ENCODE measurements at regions not wholly inside any gene's neighbourhood (a gene's known extent, or its start where the extent isn't known, plus 50 kb on each side); places are given as distances from the start of the nearest gene placed in this dataset.

DNA sequence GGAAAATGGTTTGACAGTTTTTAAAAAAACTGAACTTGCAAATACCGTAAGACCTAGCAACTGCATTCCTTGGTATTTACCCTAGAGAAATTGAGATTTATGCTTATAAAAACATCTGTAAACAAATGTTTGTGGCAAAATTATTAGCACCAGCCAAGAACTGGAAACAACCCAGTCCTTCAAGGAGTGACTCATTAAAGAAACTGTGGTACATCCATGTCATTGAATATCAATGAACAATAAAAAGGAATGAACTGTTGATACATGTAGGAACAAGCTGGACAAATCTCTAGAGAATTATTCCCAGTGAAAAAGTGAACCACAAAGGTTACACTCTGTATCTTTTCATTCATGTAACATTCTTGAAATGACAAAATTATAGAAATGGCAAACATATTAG lies 240.2 kb upstream of the ADAMTS3 start:
- Histone ChIP-seq H3K4me3 (replicated peaks; ENCODE audit: insufficient read depth, low read length) (no peak overlapping the region), H3K27me3 (ENCODE audit: insufficient read depth, poor library complexity, severe bottlenecking) (peaks cover 3% of the 10 kb centered on the region), H3K27ac (replicated peaks) (no peak overlapping the region)
- DNase-seq (ENCODE audit: low read depth in 1 of 2, low spot score in 1 of 2), result no peak
- TF ChIP-seq SPI1 (IDR thresholded peaks at IDR 0.05; ENCODE audit: borderline replicate concordance, low read depth), result no peak
- TF ChIP-seq, protein P1, sequence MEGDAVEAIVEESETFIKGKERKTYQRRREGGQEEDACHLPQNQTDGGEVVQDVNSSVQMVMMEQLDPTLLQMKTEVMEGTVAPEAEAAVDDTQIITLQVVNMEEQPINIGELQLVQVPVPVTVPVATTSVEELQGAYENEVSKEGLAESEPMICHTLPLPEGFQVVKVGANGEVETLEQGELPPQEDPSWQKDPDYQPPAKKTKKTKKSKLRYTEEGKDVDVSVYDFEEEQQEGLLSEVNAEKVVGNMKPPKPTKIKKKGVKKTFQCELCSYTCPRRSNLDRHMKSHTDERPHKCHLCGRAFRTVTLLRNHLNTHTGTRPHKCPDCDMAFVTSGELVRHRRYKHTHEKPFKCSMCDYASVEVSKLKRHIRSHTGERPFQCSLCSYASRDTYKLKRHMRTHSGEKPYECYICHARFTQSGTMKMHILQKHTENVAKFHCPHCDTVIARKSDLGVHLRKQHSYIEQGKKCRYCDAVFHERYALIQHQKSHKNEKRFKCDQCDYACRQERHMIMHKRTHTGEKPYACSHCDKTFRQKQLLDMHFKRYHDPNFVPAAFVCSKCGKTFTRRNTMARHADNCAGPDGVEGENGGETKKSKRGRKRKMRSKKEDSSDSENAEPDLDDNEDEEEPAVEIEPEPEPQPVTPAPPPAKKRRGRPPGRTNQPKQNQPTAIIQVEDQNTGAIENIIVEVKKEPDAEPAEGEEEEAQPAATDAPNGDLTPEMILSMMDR (IDR thresholded peaks at IDR 0.05; ENCODE audit: insufficient read depth, low read length), result no peak
- TF ChIP-seq, protein P2, sequence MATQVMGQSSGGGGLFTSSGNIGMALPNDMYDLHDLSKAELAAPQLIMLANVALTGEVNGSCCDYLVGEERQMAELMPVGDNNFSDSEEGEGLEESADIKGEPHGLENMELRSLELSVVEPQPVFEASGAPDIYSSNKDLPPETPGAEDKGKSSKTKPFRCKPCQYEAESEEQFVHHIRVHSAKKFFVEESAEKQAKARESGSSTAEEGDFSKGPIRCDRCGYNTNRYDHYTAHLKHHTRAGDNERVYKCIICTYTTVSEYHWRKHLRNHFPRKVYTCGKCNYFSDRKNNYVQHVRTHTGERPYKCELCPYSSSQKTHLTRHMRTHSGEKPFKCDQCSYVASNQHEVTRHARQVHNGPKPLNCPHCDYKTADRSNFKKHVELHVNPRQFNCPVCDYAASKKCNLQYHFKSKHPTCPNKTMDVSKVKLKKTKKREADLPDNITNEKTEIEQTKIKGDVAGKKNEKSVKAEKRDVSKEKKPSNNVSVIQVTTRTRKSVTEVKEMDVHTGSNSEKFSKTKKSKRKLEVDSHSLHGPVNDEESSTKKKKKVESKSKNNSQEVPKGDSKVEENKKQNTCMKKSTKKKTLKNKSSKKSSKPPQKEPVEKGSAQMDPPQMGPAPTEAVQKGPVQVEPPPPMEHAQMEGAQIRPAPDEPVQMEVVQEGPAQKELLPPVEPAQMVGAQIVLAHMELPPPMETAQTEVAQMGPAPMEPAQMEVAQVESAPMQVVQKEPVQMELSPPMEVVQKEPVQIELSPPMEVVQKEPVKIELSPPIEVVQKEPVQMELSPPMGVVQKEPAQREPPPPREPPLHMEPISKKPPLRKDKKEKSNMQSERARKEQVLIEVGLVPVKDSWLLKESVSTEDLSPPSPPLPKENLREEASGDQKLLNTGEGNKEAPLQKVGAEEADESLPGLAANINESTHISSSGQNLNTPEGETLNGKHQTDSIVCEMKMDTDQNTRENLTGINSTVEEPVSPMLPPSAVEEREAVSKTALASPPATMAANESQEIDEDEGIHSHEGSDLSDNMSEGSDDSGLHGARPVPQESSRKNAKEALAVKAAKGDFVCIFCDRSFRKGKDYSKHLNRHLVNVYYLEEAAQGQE (IDR thresholded peaks at IDR 0.05; ENCODE audit: insufficient replicate concordance, low read depth), result no peak
- no peak for TF ChIP-seq POLR2AphosphoS5 (IDR thresholded peaks at IDR 0.05; ENCODE audit: low read depth)
- TF ChIP-seq GABPA (IDR thresholded peaks at IDR 0.05; ENCODE audit: low read depth), result no peak

GRCh38 chr4:72805284-72805683 lies 236.3 kb upstream of the ADAMTS3 start:
- no peaks in the 10 kb centered on the region for H3K27me3 ChIP-seq (ENCODE audit: insufficient read depth, poor library complexity, severe bottlenecking)
- no peak overlapping the region for H3K27ac ChIP-seq (replicated peaks)
- no peak for TF ChIP-seq GABPA (IDR thresholded peaks at IDR 0.05; ENCODE audit: low read depth)
- TF ChIP-seq, protein P1 (IDR thresholded peaks at IDR 0.05; ENCODE audit: insufficient read depth, low read length), result no peak
- TF ChIP-seq SPI1 (IDR thresholded peaks at IDR 0.05; ENCODE audit: borderline replicate concordance, low read depth), result no peak
- TF ChIP-seq POLR2AphosphoS5 (IDR thresholded peaks at IDR 0.05; ENCODE audit: low read depth), result no peak
- TF ChIP-seq, protein P2 (IDR thresholded peaks at IDR 0.05; ENCODE audit: insufficient replicate concordance, low read depth), result no peak
- H3K4me3 ChIP-seq (replicated peaks; ENCODE audit: insufficient read depth, low read length), result no peak overlapping the region
- DNase-seq (ENCODE audit: low read depth in 1 of 2, low spot score in 1 of 2), result no peak

DNA sequence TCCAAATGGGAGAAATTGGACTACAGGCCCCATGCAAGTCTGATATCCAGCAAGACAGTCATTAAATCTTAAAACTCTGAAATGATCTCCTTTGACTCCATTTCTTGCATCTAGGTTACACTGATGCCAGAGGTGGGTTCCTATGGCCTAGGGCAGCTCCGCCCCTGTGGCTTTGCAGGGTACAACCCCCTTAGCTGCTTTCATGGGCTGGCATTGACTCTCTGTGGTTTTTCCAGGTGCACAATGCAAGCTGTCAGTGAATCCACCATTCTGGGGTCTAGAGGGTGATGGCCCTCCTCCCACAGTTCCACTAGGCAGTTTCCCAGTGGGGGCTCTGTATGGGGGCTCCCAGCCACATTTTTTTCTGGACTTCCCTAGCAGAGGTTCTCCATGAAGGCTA lies 228.5 kb upstream of the ADAMTS3 start:
- no peak overlapping the region for H3K4me3 ChIP-seq (replicated peaks; ENCODE audit: insufficient read depth, low read length)
- DNase-seq (ENCODE audit: low read depth in 1 of 2, low spot score in 1 of 2), result no peak
- no peaks in the 10 kb centered on the region for H3K27me3 ChIP-seq (ENCODE audit: insufficient read depth, poor library complexity, severe bottlenecking)
- TF ChIP-seq SPI1 (IDR thresholded peaks at IDR 0.05; ENCODE audit: borderline replicate concordance, low read depth) (no peak), POLR2AphosphoS5 (IDR thresholded peaks at IDR 0.05; ENCODE audit: low read depth) (no peak), GABPA (IDR thresholded peaks at IDR 0.05; ENCODE audit: low read depth) (no peak)
- TF ChIP-seq, protein P2 (IDR thresholded peaks at IDR 0.05; ENCODE audit: insufficient replicate concordance, low read depth), result no peak
- TF ChIP-seq, protein P1 (IDR thresholded peaks at IDR 0.05; ENCODE audit: insufficient read depth, low read length), result no peak
- no peak overlapping the region for H3K27ac ChIP-seq (replicated peaks)
